Tibial nerve (tissue), 4 donors: ENCODE measurements at regions not wholly inside any gene's neighbourhood (a gene's known extent, or its start where the extent isn't known, plus 50 kb on each side); places are given as distances from the start of the nearest gene placed in this dataset.

Experiments used
- CTCF ChIP-seq, 5 experiments: fragments of 200-600 bp in 3 of 5; fragments of 450-650 bp in 2 of 5; sonication (generic) in 3 of 5; IDR thresholded peaks; one replicate each; pipeline ENCODE4 v1.5.1; 2016 to 2019; ENCODE audit warnings: antibody characterized with exemption in 5 of 5, mild to moderate bottlenecking in 3 of 5, moderate library complexity in 2 of 5
- EP300 ChIP-seq, 2 donors: sonication (generic); formaldehyde crosslinking; IDR thresholded peaks; one replicate each; pipeline ENCODE4 v1.6.1; 2017; ENCODE audit warnings: antibody characterized with exemption in 2 of 2, mild to moderate bottlenecking in 1 of 2
- POLR2A ChIP-seq, 2 donors: fragments of 450-650 bp; IDR thresholded peaks; one replicate each; pipeline ENCODE4 v1.6.1; 2017; ENCODE audit warnings: antibody characterized with exemption in 2 of 2, mild to moderate bottlenecking in 2 of 2, moderate library complexity in 2 of 2

- TF ChIP-seq POLR2A (IDR thresholded peaks at IDR 0.05) = no peak
- TF ChIP-seq CTCF (IDR thresholded peaks at IDR 0.05) = no peak
- no peak for TF ChIP-seq EP300 (IDR thresholded peaks at IDR 0.05)
Measured at GRCh38 chr2:223226264-223226663, 174.3 kb downstream of the KCNE4 start.
